ENCODE measurements at regions not wholly inside any gene's neighbourhood (a gene's known extent, or its start where the extent isn't known, plus 50 kb on each side); places are given as distances from the start of the nearest gene placed in this dataset.
A peak's percentile ranks its signal among the peaks of the same experiment; 100 is the strongest.
"Not testable (repeated sequence)": the region's sequence is repeated elsewhere in the genome, so short reads cannot be mapped to it uniquely, and the experiment has no call there.

DNA sequence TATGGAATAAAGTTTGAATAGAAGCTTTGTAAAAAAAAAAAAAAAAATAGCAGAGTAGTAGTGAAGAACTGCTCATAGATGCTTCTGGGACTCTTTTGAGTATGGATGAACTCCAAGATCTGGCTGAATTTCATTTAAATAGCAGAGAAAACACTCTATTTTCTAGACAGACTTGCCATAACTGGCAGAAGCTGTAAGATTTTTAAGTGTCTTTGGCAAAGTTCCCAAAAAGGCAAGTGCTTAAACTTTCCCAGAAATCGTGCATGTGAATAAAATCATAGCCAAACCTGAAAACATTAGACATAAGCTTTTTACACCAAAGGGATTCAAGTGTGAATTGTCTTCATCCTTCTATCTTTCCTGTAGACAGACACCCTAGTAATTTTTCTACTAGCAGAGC is 110.3 kb upstream of the MITF start:
- peak; percentile 55 for DNase-seq (ENCODE audit: low read depth, low spot score)
- no peak overlapping the region for H3K27ac ChIP-seq
- no peak overlapping the region for H3K4me3 ChIP-seq
- TF ChIP-seq POLR2AphosphoS5 (IDR thresholded peaks at IDR 0.05; ENCODE audit: borderline replicate concordance, low read depth, low read length) = no peak
- TF ChIP-seq EZH2 (IDR thresholded peaks at IDR 0.05) = no peak
- H3K36me3 ChIP-seq (ENCODE audit: insufficient read depth, low read length) = no peaks in the 10 kb centered on the region
- H3K9me3 ChIP-seq (ENCODE audit: low read depth, low read length) = no peaks in the 10 kb centered on the region
- H3K9ac ChIP-seq (ENCODE audit: insufficient read length) = no peak overlapping the region

DNA sequence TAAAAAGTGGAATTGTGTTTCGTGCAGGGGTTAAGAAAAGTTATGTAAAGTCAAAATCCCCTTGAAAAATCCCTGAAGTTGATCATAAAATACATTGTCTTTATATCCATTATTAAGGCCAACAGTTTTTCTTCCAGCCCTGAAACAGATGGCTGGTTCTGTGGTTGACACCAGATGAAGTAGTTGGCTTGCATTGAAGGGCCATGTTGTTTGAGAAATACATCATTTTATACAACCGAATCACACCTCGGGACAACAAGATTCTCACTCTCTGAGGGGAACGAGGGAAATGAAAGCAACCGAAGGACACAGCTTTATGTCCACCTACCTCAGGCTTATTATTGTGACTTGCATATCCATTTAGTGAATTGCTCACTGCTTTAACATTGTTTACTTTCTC is 126.0 kb upstream of the MITF start:
- TF ChIP-seq POLR2AphosphoS5 (IDR thresholded peaks at IDR 0.05; ENCODE audit: borderline replicate concordance, low read depth, low read length) = no peak
- no peak for TF ChIP-seq EZH2 (IDR thresholded peaks at IDR 0.05)
- no peak for TF ChIP-seq FOXP2 (optimal IDR thresholded peaks at IDR 0.05; ENCODE audit: control extremely low read depth, extremely low read length, insufficient read depth)
- Histone ChIP-seq H3K27ac (no peak overlapping the region), H3K4me3 (no peak overlapping the region), H3K36me3 (ENCODE audit: insufficient read depth, low read length) (no peaks in the 10 kb centered on the region), H3K9ac (ENCODE audit: insufficient read length) (no peak overlapping the region), H3K9me3 (ENCODE audit: low read depth, low read length) (no peaks in the 10 kb centered on the region)
- no peak for DNase-seq (ENCODE audit: low read depth, low spot score)

DNA sequence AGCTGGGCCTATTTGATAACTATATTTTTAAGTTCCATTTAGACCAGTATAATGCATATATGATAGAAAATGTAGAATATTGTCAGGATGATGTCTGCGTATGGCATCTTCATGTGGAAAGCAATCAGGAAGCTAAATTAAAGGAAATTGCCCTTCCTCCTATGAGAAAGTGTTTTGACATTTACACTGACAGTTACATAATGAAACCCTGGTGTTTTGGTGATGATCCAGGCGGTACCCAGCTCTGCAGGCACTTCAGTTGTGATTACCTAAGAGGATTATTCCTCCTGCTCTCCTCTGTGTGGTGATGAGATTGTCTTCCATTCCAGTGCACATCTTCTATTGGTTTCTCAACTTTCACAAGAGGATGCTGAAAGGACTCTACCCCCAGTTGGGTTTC is 126.5 kb upstream of the MITF start:
- no peaks in the 10 kb centered on the region for H3K36me3 ChIP-seq (ENCODE audit: insufficient read depth, low read length)
- H3K9me3 ChIP-seq (ENCODE audit: low read depth, low read length) = no peaks in the 10 kb centered on the region
- no peak overlapping the region for H3K9ac ChIP-seq (ENCODE audit: insufficient read length)
- H3K27ac ChIP-seq = no peak overlapping the region
- TF ChIP-seq POLR2AphosphoS5 (IDR thresholded peaks at IDR 0.05; ENCODE audit: borderline replicate concordance, low read depth, low read length) (no peak), FOXP2 (optimal IDR thresholded peaks at IDR 0.05; ENCODE audit: control extremely low read depth, extremely low read length, insufficient read depth) (no peak)
- DNase-seq (ENCODE audit: low read depth, low spot score) = no peak
- no peak overlapping the region for H3K4me3 ChIP-seq

- not testable (repeated sequence) for H3K9ac ChIP-seq (ENCODE audit: insufficient read length); H3K27ac ChIP-seq; DNase-seq (ENCODE audit: low read depth, low spot score); H3K4me3 ChIP-seq; H3K9me3 ChIP-seq (ENCODE audit: low read depth, low read length); H3K36me3 ChIP-seq (ENCODE audit: insufficient read depth, low read length)
These were observed 129.7 kb upstream of the MITF start for GRCh38 chr3:69609566-69609965.

DNA sequence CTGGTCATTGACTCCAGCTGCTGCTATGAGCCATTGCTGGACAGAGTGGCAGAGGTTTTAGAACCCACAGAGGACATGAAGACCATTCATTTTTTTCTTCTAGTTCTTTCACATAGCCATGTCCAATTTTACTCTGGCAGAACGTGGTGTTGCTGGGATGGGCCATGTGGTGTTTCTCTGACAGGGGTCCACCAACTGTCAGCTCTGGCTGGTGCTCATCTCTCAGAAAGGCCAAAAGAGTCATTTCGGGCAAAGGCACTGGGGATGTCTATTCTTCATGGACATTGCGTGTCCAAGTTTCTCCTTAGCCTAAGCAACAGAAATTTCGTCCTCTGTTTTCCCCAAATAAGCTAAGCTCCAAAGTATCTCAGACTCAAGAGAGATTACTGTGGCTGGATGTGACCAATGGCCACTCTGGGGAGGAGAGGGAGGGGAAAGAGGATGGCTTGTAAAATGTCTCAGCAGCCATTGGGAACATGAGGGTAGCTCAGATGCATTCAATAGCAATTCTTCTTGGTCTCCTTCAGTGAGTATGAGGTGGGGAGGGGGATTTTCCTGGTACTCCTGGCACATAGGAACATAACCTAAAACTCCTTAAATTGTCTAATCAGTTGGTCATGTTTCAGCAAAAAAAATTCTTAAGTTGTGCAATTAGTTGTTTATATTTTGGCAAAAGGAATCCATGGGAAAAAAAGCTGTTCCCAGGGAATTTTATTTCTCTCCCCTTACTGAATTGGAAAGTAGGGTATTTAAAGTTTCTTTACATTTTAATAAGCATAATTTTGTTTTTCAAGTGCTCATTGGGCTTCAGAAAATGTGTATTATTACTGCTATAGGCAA is 131.6 kb upstream of the MITF start:
- no peak overlapping the region for H3K4me3 ChIP-seq
- H3K27ac ChIP-seq = no peak overlapping the region
- DNase-seq (ENCODE audit: low read depth, low spot score) = no peak
- TF ChIP-seq EZH2 (IDR thresholded peaks at IDR 0.05) (no peak), FOXP2 (optimal IDR thresholded peaks at IDR 0.05; ENCODE audit: control extremely low read depth, extremely low read length, insufficient read depth) (no peak), POLR2AphosphoS5 (IDR thresholded peaks at IDR 0.05; ENCODE audit: borderline replicate concordance, low read depth, low read length) (no peak)
- no peaks in the 10 kb centered on the region for H3K9me3 ChIP-seq (ENCODE audit: low read depth, low read length)
- H3K9ac ChIP-seq (ENCODE audit: insufficient read length) = no peak overlapping the region
- H3K36me3 ChIP-seq (ENCODE audit: insufficient read depth, low read length) = no peaks in the 10 kb centered on the region

DNA sequence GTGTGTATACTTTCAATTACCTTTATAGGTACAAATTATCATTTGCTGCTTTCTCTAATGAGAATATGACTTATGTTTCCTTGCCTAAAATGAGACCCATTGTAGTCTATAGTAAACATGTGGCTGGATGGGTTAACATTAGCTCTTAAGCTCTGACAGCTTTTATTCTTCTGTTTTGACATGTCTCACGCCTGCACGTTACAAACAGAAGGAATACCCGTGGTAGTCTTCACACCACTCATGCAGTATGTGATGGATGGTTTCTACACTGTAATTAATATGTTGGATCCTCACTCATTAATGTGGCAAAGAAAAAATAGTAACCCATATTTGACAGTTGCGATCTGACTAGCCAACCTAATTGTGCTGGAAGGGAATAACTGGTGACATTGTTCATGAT is 133.4 kb upstream of the MITF start:
- no peak for DNase-seq (ENCODE audit: low read depth, low spot score)
- Histone ChIP-seq H3K4me3 (no peak overlapping the region), H3K9ac (ENCODE audit: insufficient read length) (no peak overlapping the region), H3K36me3 (ENCODE audit: insufficient read depth, low read length) (no peaks in the 10 kb centered on the region), H3K27ac (no peak overlapping the region), H3K9me3 (ENCODE audit: low read depth, low read length) (no peaks in the 10 kb centered on the region)
- TF ChIP-seq EZH2 (IDR thresholded peaks at IDR 0.05) (no peak), POLR2AphosphoS5 (IDR thresholded peaks at IDR 0.05; ENCODE audit: borderline replicate concordance, low read depth, low read length) (no peak), FOXP2 (optimal IDR thresholded peaks at IDR 0.05; ENCODE audit: control extremely low read depth, extremely low read length, insufficient read depth) (no peak)

GRCh38 chr3:69604735-69605450 is 134.4 kb upstream of the MITF start:
- TF ChIP-seq POLR2AphosphoS5 (IDR thresholded peaks at IDR 0.05; ENCODE audit: borderline replicate concordance, low read depth, low read length) = no peak
- no peak for TF ChIP-seq EZH2 (IDR thresholded peaks at IDR 0.05)
- no peak for TF ChIP-seq FOXP2 (optimal IDR thresholded peaks at IDR 0.05; ENCODE audit: control extremely low read depth, extremely low read length, insufficient read depth)
- H3K36me3 ChIP-seq (ENCODE audit: insufficient read depth, low read length) = no peaks in the 10 kb centered on the region
- H3K9me3 ChIP-seq (ENCODE audit: low read depth, low read length) = no peaks in the 10 kb centered on the region
- no peak for DNase-seq (ENCODE audit: low read depth, low spot score)
- H3K9ac ChIP-seq (ENCODE audit: insufficient read length) = no peak overlapping the region
- no peak overlapping the region for H3K27ac ChIP-seq
- H3K4me3 ChIP-seq = no peak overlapping the region

- DNase-seq (ENCODE audit: low read depth, low spot score) = no peak
- Histone ChIP-seq H3K4me3 (no peak overlapping the region), H3K9me3 (ENCODE audit: low read depth, low read length) (no peaks in the 10 kb centered on the region), H3K27ac (no peak overlapping the region), H3K9ac (ENCODE audit: insufficient read length) (no peak overlapping the region), H3K36me3 (ENCODE audit: insufficient read depth, low read length) (no peaks in the 10 kb centered on the region)
- no peak for TF ChIP-seq EZH2 (IDR thresholded peaks at IDR 0.05)
- TF ChIP-seq POLR2AphosphoS5 (IDR thresholded peaks at IDR 0.05; ENCODE audit: borderline replicate concordance, low read depth, low read length) = no peak
- no peak for TF ChIP-seq FOXP2 (optimal IDR thresholded peaks at IDR 0.05; ENCODE audit: control extremely low read depth, extremely low read length, insufficient read depth)
These were observed 137.2 kb upstream of the MITF start for GRCh38 chr3:69602112-69602511.

- Histone ChIP-seq H3K27ac (no peak overlapping the region), H3K36me3 (ENCODE audit: insufficient read depth, low read length) (no peaks in the 10 kb centered on the region), H3K9me3 (ENCODE audit: low read depth, low read length) (no peaks in the 10 kb centered on the region), H3K4me3 (no peak overlapping the region), H3K9ac (ENCODE audit: insufficient read length) (no peak overlapping the region)
- TF ChIP-seq POLR2AphosphoS5 (IDR thresholded peaks at IDR 0.05; ENCODE audit: borderline replicate concordance, low read depth, low read length) (no peak), FOXP2 (optimal IDR thresholded peaks at IDR 0.05; ENCODE audit: control extremely low read depth, extremely low read length, insufficient read depth) (no peak), EZH2 (IDR thresholded peaks at IDR 0.05) (no peak)
- DNase-seq (ENCODE audit: low read depth, low spot score) = no peak
These were observed 145.0 kb upstream of the MITF start for GRCh38 chr3:69594286-69594685.

Data from SK-N-MC (cell line).